T-helper 1 cell treated with Interleukin-12 subunit alpha and Interleukin-12 subunit beta and Interleukin-4 antibody, amounts not matched to agents 30 ng/mL and 1 ng/mL, for 36 hours (primary cell): ENCODE measurements at regions not wholly inside any gene's neighbourhood (a gene's known extent, or its start where the extent isn't known, plus 50 kb on each side); places are given as distances from the start of the nearest gene placed in this dataset.
"Not testable (repeated sequence)": the region's sequence is repeated elsewhere in the genome, so short reads cannot be mapped to it uniquely, and the experiment has no call there.

ENCODE experiments used
- intact Hi-C: fragments of 100-400 bp; cut with micrococcal nuclease; formaldehyde crosslinking; loops from one replicate; pipeline ENCODE4 v1.15.1; 2024

DNA sequence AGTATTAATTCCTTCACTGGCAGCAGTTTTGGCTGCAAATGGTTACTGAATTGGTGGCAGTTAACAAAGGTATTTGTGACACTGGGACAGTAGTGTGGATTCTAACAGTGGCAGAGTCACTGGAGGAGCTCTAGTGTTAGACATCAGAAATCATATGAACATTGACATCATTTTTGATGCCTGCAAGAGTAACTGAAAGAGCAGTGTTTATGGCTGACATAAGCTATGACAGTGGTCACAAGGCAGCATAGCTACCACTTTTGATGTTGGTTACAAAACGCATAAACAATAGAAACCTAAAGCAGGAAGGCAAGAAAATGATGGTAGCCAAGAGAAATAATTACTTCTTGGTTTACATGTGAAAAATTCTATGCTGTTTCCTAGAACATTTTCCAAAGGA, 326.7 kb upstream of the MAN1A1 start:
- intact Hi-C loops = no loop called here

DNA sequence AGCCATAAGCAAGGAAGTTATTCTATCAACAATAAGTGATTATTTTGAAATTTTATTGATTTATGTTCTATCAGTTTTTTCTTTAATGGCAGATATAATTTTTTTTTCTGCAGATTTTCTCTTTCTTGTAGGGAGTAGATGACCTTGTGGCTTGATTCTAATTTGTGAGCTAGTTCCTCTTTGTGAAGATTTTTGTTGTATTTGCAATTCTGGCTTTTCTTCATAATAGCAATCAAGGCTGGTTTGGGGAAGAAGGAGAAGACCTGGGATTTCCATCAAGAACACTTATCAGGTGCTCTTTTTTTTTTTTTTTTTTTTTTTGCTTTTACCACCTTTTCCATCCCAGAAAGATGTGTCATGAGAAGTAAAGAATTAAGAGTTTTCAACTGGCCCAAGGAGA, 324.2 kb upstream of the MAN1A1 start:
- intact Hi-C loops = no loop called here

DNA sequence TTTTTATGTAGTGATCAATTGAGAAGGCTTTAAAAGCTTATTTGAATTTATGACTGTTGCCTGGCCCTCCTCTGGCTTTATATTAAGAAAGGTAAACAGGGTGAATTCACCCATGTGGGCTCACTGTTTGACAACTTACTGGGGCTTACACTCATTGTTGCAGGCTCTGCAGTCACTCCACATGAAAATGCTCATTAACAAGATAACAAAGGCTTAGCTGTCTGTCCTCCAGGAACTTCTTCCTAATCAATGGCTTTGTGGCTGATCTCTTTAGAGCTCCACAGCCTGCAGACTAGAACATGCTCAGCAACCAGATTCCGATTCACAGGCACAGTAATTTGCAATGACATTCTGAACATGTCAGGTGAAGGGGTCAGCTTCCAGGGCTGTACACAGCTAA, 323.2 kb upstream of the MAN1A1 start:
- intact Hi-C loops = no loop called here

DNA sequence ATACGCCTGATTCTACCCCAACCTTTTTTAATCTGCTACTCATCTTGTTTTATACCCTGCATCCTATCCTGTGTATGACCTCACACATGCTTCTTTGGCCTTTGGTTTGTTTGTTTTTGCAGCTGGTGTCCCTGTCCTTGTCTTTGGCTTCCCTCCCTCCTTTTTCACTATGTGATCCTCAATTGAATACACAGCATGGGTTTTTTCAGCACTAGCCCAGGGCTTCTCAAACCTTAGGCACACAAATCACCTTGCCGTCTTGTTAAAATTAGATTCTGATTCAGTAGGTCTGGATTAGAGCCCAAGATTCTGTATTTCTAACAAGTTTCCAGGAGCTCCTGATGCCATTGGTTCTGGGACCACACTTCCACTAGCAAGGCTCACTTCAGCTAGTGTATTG, 321.5 kb upstream of the MAN1A1 start:
- intact Hi-C loops = no loop called here

GRCh38 chr6:119669221-119669620, 319.7 kb upstream of the MAN1A1 start:
- intact Hi-C loops = no loop called here

DNA sequence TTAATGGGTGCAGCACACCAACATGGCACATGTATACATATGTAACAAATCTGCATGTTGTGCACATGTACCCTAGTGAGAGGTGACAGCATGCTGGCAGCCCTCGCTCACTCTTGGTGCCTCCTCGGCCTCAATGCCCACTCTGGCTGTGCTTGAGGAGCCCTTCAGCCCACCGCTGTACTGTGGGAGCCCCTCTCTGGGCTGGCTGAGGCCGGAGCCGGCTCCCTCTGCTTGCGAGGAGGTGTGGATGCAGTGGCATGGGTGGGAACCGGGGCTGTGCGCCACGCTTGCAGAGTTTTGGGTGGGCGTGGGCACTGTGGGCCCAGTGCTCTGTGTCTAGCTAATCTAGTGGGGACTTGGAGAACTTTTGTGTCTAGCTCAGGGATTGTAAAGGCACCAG, 315.9 kb upstream of the MAN1A1 start:
- intact Hi-C loops = not testable (repeated sequence)

DNA sequence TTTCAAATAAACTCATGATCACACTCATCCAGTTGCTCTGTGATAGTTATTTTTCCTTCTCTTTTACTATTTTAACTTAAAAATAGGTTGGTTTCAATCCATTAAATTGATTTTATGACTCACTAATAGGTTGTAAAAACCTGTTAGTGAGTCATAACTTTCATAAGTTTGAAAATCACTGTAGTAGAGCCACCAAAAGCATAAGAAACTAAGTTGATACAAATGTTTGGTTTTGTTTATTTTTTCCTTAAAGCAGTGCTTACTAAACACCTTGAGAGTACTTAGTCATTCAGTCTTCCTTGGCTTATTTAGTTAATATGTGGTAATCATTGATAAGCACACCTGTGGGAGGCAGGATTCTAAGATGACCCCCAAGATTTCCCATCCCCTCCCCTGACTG, 312.1 kb upstream of the MAN1A1 start:
- intact Hi-C loops = no loop called here

- intact Hi-C loops = no loop called here
Observed at GRCh38 chr6:119661078-119661477, 311.5 kb upstream of the MAN1A1 start.

DNA sequence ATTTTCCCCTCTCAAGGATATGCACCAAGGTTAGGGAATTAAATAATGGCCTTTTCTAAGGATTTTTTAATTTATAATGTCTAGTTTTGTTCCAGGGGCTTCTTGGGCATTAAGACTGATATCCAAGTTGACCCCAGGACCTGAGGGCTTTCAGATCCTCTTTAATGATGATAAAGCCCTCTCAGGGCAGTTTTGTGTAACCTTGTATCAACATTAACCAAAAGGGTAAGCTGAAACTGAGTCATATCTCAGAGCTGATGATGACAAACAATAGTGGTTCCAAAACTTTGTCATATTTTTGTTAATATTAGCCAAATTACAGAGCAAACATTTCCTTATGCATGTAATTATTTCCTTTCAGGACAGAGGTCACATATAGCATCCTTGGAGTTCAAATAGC, 309.4 kb upstream of the MAN1A1 start:
- intact Hi-C loops = no loop called here

GRCh38 chr6:119655124-119655523, 305.6 kb upstream of the MAN1A1 start:
- intact Hi-C loops = no loop called here

DNA sequence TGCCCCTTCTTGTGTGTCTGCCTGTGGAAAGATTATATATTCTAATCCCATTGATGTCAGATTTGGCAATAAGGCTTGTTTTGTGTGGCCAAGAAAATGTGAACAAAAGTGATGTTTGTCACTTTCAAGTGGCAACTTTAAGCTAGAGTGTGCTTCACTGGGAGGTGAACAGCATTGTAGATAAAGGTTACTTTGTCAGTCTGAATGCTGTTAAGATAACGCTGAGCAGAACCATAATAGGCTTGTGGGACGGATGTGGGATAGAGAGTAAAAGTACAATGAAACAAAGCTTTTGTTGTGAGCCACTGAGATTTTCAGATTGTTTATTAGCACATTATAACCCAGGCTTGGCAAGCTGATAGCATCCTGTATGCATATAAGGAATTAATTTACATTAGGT, 303.8 kb upstream of the MAN1A1 start:
- intact Hi-C loops = no loop called here

DNA sequence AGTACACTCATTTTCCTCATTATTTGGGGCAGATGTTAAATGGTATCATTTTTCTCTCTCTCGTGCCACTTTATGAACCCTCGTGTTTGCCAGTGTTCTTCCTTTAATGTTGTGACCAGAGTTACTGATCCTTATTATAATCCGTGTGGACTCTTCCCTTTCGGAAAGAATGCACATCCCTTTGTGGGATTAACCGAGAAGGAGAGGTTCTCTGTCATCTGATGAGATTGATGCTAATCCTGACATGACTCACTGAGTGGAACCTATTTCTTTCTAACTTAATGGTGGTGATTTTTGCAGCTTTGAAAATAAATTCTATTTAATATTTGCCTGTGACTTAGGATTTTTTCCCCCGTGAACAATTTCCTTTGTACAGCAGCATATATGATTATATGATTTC, 300.0 kb upstream of the MAN1A1 start:
- intact Hi-C loops = no loop called here

DNA sequence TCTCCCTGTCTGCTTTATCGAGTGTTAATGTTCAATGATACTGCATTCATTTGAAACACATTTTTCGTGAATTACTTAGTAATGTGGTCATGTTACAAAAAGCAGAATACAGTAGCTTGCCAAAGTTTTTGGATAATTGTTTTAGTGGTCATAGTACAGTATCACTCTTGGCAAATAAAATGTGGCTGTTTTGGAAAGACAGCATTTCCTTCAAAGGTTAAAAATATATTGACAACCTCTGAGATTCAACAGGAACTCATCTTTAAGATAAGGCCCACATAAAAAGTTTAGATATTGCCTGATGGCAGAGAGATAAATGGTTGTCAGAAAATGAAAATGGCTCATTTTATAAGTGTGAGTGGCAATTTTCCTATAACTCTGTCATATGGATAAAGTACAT, 297.7 kb upstream of the MAN1A1 start:
- intact Hi-C loops = no loop called here

DNA sequence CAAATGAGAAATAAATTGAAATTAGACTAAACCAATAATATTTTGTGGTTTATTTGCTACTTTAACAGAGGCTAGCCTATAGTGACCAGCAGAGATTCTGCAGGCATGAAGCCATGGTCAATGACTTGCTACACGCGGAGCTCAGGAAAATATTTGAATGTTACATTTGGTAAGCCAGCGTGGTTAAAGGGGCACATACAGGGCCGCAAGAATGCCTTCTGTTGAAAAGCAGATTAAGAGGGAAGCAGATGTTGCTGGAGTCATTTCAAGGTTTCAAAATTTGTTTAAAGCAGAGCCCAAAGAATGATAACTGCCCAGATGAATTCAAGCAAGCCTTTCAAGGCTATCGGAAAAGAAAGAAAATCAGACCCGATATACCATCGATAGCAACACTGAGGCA, 294.3 kb upstream of the MAN1A1 start:
- intact Hi-C loops = no loop called here

DNA sequence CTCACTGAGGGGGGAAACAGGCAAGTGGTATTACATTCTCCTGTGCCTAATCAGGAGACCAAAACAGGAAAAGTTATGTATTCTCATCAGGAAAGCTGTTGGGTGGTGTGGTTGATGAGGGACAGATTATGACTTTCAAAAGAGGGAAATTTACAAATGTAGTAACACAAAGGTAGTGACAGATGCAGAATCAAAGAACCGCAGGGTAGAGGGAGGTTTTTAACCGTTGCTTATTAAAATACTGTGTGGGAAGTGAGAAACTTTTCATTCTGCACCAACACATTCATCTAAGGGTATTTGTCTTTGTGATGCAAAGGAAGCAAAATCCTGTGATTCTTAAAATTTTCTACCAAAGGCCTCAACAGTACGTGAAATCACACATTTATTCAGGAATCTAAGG, 288.2 kb upstream of the MAN1A1 start:
- intact Hi-C loops = no loop called here

- intact Hi-C loops = no loop called here
Observed at GRCh38 chr6:119636060-119636459, 286.5 kb upstream of the MAN1A1 start.

DNA sequence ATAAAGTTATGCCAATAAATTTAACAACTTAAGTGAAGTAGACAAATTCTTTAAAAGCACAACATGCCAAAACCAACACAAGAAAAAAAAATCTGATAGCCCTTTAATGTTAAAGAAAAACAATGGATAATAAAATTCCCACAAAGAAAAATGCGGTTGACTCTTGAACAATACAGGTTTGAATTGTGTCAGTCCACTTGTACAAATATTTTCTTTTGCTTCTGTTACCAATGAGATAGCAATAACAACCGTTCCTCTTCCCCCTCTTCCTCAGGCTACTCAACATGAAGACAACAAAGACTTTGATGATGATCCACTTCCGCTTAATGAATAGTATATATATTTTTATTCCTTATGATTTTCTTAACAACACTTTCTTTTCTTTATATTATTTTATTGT, 283.9 kb upstream of the MAN1A1 start:
- intact Hi-C loops = no loop called here

GRCh38 chr6:119630561-119631192, 281.1 kb upstream of the MAN1A1 start:
- intact Hi-C loops = no loop called here

GRCh38 chr6:119628691-119629594, 279.4 kb upstream of the MAN1A1 start:
- intact Hi-C loops = no loop called here

DNA sequence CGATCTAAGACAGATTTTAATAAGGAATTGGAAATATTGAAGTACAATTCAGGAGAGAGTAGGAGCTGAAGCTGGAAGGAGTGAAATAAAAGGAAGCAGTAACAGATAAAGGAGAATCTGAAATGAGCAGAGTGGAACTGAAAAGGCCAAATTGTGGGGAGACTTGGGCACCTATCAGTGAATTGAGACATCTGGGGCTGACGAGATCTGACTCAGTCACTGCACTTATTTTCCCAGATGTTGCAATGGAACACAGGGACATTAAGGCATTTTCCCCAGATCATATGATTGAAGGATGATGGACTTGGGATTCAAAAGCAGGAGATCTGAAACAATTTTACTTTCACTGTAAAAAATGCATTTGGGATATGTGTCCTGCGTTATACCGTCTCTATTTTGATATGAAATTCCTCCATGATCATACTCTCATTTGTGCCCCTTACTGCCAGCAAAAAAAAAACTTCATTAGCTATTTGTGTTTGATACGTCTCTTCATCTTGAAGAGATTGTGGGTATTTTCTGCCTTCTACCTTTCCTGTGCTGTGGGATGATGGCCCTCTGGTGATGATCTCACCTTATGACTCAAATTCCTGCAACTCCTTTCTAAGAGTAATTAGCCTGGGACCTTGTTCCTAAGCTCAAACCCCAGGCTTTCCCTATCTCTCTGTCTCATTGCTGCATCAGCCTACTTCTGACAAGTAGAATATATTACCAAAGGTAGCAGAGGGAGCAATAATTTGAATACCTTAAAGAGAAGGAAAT, 278.5 kb upstream of the MAN1A1 start:
- intact Hi-C loops = no loop called here

DNA sequence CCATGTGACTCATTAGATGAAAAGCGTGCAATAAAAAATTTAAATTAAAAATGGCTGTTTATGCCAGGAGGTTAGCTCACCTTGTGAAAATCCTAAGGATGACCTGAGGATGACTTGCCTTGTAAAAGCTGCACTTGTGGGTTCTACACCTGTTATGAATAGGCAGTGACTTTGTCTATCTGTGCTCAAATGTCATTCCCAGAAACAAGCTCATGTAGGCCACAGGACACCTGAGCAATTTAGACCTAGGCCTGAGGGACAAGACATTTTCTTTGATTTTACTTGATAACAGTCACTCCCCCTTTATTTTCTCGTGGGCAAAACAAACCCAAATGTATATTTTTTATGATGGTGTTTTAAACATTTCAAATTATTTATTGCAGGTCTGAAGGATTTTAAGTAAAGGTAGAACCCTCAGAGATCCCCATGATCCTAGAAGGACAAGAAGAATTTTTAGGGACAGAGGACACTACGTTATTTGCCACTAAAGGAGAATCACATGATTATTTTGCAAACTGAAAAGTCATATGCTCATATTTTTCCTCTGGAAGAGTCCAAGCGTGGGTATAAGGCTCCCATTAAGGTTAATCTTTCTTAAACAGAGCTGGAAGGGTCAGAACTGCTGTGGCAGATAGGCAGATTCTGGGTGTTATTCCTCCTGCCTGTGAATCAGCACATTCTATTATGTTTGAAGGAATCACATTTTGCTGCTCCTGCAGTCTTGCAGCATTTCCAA, 277.5 kb upstream of the MAN1A1 start:
- intact Hi-C loops = no loop called here
